ENCODE measurements at regions not wholly inside any gene's neighbourhood (a gene's known extent, or its start where the extent isn't known, plus 50 kb on each side); places are given as distances from the start of the nearest gene placed in this dataset.

- Histone ChIP-seq H3K4me3 (replicated peaks in 1 of 3; ENCODE audit: insufficient read depth in 1 of 3, low read depth in 2 of 3, low read length in 3 of 3) (no peak overlapping the region), H2AFZ (ENCODE audit: low read length) (no peak overlapping the region), H3K9ac (ENCODE audit: insufficient read depth, low read depth, low read length) (no peak overlapping the region), H3K4me1 (ENCODE audit: insufficient read depth, low read length) (peaks cover 26% of the 10 kb centered on the region), H3K79me2 (ENCODE audit: insufficient read depth, low read length) (no peaks in the 10 kb centered on the region), H4K20me1 (ENCODE audit: insufficient read depth, low read length) (no peaks in the 10 kb centered on the region), H3K27ac (ENCODE audit: extremely low read length, insufficient read depth, low read length) (no peak overlapping the region), H3K27me3 (ENCODE audit: control insufficient read depth in 1 of 2, insufficient read depth in 2 of 2, low read length in 2 of 2) (no peaks in the 10 kb centered on the region), H3K36me3 (replicated peaks in 1 of 2; ENCODE audit: control insufficient read depth in 1 of 2, insufficient read depth in 2 of 2, low read length in 2 of 2) (no peaks in the 10 kb centered on the region; a peak in 1 of 5 replicates), H3K9me3 (ENCODE audit: low read length) (no peaks in the 10 kb centered on the region), H3K4me2 (ENCODE audit: low read depth, low read length) (no peak overlapping the region)
- in situ Hi-C loops (cut with HindIII; ENCODE audit: extremely low pct_ligation_motif_present, low pct_unique_long_range_greater_than_20kb): loop anchor here (5.0 kb wide), 1 partner anchor 72 kb away; no protein-coding TSS in a partner anchor
- FAIRE-seq (no peak), DNase-seq (ENCODE audit: low spot score) (no peak), ATAC-seq (no peak)
- no TSS peak for BruUV-seq (replicated peaks)
- TF ChIP-seq MXI1 (IDR thresholded peaks at IDR 0.05; ENCODE audit: borderline replicate concordance, low read depth, low read length): no peak
- intact Hi-C loops (cut with micrococcal nuclease; ENCODE audit: unreplicated experiment): no loop called here
- over 99% methylated on average over 7 of the region's 7 CpGs for WGBS (ENCODE audit: low lambda C conversion rate)
- CTCF ChIA-PET (ENCODE audit: low intra/inter-chr PET ratio, low total read pairs): no interaction called here
- POLR2A ChIA-PET: interaction anchor here (0.7 to 1.6 kb wide), 2 partner anchors 31 to 203 kb away, joined by 3 read pairs; no protein-coding TSS in a partner anchor
These were observed 234.6 kb upstream of the IRF2BP2 start for GRCh38 chr1:234844479-234845031.

GRCh38 chr1:234843946-234844345, 234.0 kb upstream of the IRF2BP2 start:
- FAIRE-seq: no peak
- in situ Hi-C loops (cut with HindIII; ENCODE audit: extremely low pct_ligation_motif_present, low pct_unique_long_range_greater_than_20kb) (loop anchor here (5.0 kb wide), 1 partner anchor 72 kb away; no protein-coding TSS in a partner anchor), intact Hi-C loops (cut with micrococcal nuclease; ENCODE audit: unreplicated experiment) (no loop called here)
- H2AFZ ChIP-seq (ENCODE audit: low read length): no peak overlapping the region
- H3K4me3 ChIP-seq (replicated peaks in 1 of 3; ENCODE audit: insufficient read depth in 1 of 3, low read depth in 2 of 3, low read length in 3 of 3): no peak overlapping the region
- H3K36me3 ChIP-seq (replicated peaks in 1 of 2; ENCODE audit: control insufficient read depth in 1 of 2, insufficient read depth in 2 of 2, low read length in 2 of 2): no peaks in the 10 kb centered on the region; a peak in 1 of 5 replicates
- peaks cover 30% of the 10 kb centered on the region for H3K4me1 ChIP-seq (ENCODE audit: insufficient read depth, low read length)
- H3K27ac ChIP-seq (ENCODE audit: extremely low read length, insufficient read depth, low read length): no peak overlapping the region
- no peak for DNase-seq (ENCODE audit: low spot score)
- CTCF ChIA-PET (ENCODE audit: low intra/inter-chr PET ratio, low total read pairs): no interaction called here
- TF ChIP-seq ZBTB7B (CRISPR knock-in tag; IDR thresholded peaks at IDR 0.05) (no peak), ZNF280B (CRISPR knock-in tag; IDR thresholded peaks at IDR 0.05; ENCODE audit: borderline replicate concordance) (no peak), NRL (CRISPR knock-in tag; IDR thresholded peaks at IDR 0.05; ENCODE audit: borderline replicate concordance) (no peak), ZEB1 (IDR thresholded peaks at IDR 0.05; ENCODE audit: insufficient replicate concordance, low read depth) (no peak), PTBP1 (IDR thresholded peaks at IDR 0.05; ENCODE audit: low read depth, low read length, poor library complexity, severe bottlenecking) (no peak), ZFP91 (CRISPR knock-in tag; IDR thresholded peaks at IDR 0.05; ENCODE audit: borderline replicate concordance) (no peak), ZNF550 (CRISPR knock-in tag; IDR thresholded peaks at IDR 0.05; ENCODE audit: borderline replicate concordance) (no peak), NFE2L1 (CRISPR knock-in tag; IDR thresholded peaks at IDR 0.05; ENCODE audit: borderline replicate concordance) (no peak), FOSL1 (CRISPR knock-in tag; IDR thresholded peaks at IDR 0.05; ENCODE audit: borderline replicate concordance) (no peak), FUBP1 (CRISPR knock-in tag; IDR thresholded peaks at IDR 0.05; ENCODE audit: borderline replicate concordance) (no peak)
- no peaks in the 10 kb centered on the region for H4K20me1 ChIP-seq (ENCODE audit: insufficient read depth, low read length)
- ATAC-seq: no peak
- no peaks in the 10 kb centered on the region for H3K27me3 ChIP-seq (ENCODE audit: control insufficient read depth in 1 of 2, insufficient read depth in 2 of 2, low read length in 2 of 2)
- BruUV-seq (replicated peaks): no TSS peak
- no peak overlapping the region for H3K9ac ChIP-seq (ENCODE audit: insufficient read depth, low read depth, low read length)
- WGBS (ENCODE audit: low lambda C conversion rate): 86% methylated on average over 3 of the region's 3 CpGs
- H3K79me2 ChIP-seq (ENCODE audit: insufficient read depth, low read length): no peaks in the 10 kb centered on the region
- POLR2A ChIA-PET: interaction anchor here (1.6 kb wide), 1 partner anchor 31 kb away, joined by 3 read pairs; no protein-coding TSS in a partner anchor
- H3K9me3 ChIP-seq (ENCODE audit: low read length): no peaks in the 10 kb centered on the region
- H3K4me2 ChIP-seq (ENCODE audit: low read depth, low read length): no peak overlapping the region
